ENCODE measurements at regions not wholly inside any gene's neighbourhood (a gene's known extent, or its start where the extent isn't known, plus 50 kb on each side); places are given as distances from the start of the nearest gene placed in this dataset.

GRCh38 chr4:92128676-92129075 lies 175.1 kb upstream of the GRID2 start:
- no peak for TF ChIP-seq CTCF (IDR thresholded peaks at IDR 0.05)
- no peak for TF ChIP-seq POLR2A (IDR thresholded peaks at IDR 0.05)

All from body of pancreas (tissue), 4 donors.